Ovary (tissue), 3 donors: ENCODE measurements at regions not wholly inside any gene's neighbourhood (a gene's known extent, or its start where the extent isn't known, plus 50 kb on each side); places are given as distances from the start of the nearest gene placed in this dataset.

Experiments used
- EP300 ChIP-seq: sonication (generic); formaldehyde crosslinking; IDR thresholded peaks from one replicate; pipeline ENCODE4 v1.6.1; 2017; ENCODE audit warnings: antibody characterized with exemption
- POLR2A ChIP-seq: fragments of 450-650 bp; IDR thresholded peaks from one replicate; pipeline ENCODE4 v1.6.1; 2017; ENCODE audit warnings: antibody characterized with exemption, mild to moderate bottlenecking, moderate library complexity
- TF ChIP-seq, protein P1 (sequence below), 3 donors: fragments of 450-650 bp in 2 of 3; fragments of 200-600 bp in 1 of 3; IDR thresholded peaks; one replicate each; pipeline versions ENCODE4 v1.5.1 to v1.8.0; 2016 to 2022; ENCODE audit warnings: antibody characterized with exemption in 3 of 3, mild to moderate bottlenecking in 1 of 3
- donor health status: DM: no; HTN: no; CAD: no.

DNA sequence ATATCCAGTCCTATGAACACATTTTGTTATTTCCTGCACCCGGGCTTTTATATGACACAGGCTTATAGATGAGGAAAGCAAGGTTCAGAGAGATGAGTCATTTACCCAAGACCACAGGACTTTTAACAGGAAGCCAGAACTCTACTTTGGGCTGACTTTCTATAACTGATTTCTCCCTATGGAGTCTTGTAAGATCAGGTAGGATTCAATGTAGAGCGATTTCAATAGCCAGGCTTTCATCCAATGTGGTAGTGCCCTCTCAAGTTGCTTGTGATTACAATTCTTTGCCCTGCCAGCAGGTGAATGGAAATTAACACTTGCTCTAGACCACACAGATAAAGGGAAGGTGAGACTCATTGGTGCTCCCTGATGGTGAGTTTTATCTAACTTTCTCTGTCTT, 378.3 kb downstream of the INSC start:
- TF ChIP-seq, protein P1, sequence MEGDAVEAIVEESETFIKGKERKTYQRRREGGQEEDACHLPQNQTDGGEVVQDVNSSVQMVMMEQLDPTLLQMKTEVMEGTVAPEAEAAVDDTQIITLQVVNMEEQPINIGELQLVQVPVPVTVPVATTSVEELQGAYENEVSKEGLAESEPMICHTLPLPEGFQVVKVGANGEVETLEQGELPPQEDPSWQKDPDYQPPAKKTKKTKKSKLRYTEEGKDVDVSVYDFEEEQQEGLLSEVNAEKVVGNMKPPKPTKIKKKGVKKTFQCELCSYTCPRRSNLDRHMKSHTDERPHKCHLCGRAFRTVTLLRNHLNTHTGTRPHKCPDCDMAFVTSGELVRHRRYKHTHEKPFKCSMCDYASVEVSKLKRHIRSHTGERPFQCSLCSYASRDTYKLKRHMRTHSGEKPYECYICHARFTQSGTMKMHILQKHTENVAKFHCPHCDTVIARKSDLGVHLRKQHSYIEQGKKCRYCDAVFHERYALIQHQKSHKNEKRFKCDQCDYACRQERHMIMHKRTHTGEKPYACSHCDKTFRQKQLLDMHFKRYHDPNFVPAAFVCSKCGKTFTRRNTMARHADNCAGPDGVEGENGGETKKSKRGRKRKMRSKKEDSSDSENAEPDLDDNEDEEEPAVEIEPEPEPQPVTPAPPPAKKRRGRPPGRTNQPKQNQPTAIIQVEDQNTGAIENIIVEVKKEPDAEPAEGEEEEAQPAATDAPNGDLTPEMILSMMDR (IDR thresholded peaks at IDR 0.05): no peak
- no peak for TF ChIP-seq POLR2A
- no peak for TF ChIP-seq EP300
